ENCODE measurements at regions not wholly inside any gene's neighbourhood (a gene's known extent, or its start where the extent isn't known, plus 50 kb on each side); places are given as distances from the start of the nearest gene placed in this dataset.

- TF ChIP-seq CTCF (IDR thresholded peaks at IDR 0.05) (no peak), POLR2A (IDR thresholded peaks at IDR 0.05) (no peak)
- DNase-seq: no peak
- Histone ChIP-seq H3K9me3 (no peaks in the 10 kb centered on the region), H3K4me1 (no peaks in the 10 kb centered on the region), H3K27me3 (no peaks in the 10 kb centered on the region), H3K27ac (no peak overlapping the region), H3K36me3 (ENCODE audit: low read depth, missing control alignments) (no peaks in the 10 kb centered on the region), H3K4me3 (no peak overlapping the region)
- intact Hi-C loops (cut with DNase I; ENCODE audit: low total_unique reads): no loop called here
- WGBS, 2 donors: 81% methylated on average over 13 of the region's 13 CpGs
These were observed 183.7 kb downstream of the TEX29 start for GRCh38 chr13:111503905-111504695.

DNA sequence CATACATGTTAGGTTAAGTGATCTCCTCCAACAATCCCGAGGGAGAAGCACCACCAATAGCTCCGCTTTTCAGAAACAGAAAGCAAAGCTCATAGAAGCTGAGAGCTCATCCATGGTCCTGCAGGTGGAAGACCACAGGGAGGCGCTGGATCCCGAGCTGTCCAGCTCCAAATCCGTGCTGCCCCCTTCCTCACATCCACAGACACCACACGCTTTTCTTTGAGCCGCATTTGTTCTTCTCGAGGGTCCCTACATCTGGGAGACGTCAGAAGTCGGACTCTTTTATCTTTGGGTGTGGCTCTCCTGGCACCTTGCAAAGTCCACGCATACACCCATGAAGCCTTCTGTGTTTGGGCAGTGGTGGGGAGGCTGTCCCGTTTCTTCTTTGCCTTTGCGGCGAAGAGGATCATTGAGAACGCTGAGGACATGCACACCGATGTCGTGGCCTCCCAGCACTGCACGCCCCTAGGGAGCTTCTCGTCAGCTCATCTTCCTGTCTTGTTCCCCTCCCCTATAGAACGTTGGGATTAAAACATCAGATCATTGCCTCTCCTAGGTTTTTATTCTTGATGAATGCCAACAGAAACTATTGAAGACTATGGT, 184.8 kb downstream of the TEX29 start:
- WGBS, 2 donors: 40 to 54% methylated on average over 20 of the region's 20 CpGs
- intact Hi-C loops (cut with DNase I; ENCODE audit: low total_unique reads): no loop called here
- H3K27ac ChIP-seq: no peak overlapping the region
- no peaks in the 10 kb centered on the region for H3K4me1 ChIP-seq
- TF ChIP-seq POLR2A (IDR thresholded peaks at IDR 0.05) (no peak), CTCF (IDR thresholded peaks at IDR 0.05) (no peak)
- peak; percentile 29 for DNase-seq
- no peaks in the 10 kb centered on the region for H3K9me3 ChIP-seq
- H3K4me3 ChIP-seq: no peak overlapping the region
- H3K27me3 ChIP-seq: no peaks in the 10 kb centered on the region
- no peaks in the 10 kb centered on the region for H3K36me3 ChIP-seq (ENCODE audit: low read depth, missing control alignments)

DNA sequence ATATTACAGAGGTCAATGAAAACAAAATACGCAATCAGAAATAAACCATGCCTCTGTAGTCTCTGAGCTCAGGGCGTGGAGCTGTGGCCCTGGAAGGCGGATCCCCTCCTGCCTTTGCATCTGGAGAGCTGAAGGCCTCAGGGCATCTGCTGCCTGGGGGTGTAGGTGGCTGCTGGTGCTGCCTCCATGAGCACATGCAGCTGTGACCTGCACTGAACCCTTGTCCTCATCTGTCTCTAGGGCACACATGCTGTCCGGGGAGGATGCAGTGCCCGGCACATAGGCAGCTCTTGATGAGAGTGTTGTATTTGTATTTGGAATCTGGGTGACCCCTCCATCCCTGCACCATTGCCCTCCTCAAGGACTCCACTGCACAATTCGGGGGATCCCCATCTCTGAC, 185.7 kb downstream of the TEX29 start:
- Histone ChIP-seq H3K4me1 (no peaks in the 10 kb centered on the region), H3K4me3 (no peak overlapping the region), H3K27me3 (no peaks in the 10 kb centered on the region), H3K36me3 (ENCODE audit: low read depth, missing control alignments) (no peaks in the 10 kb centered on the region), H3K9me3 (no peaks in the 10 kb centered on the region), H3K27ac (no peak overlapping the region)
- intact Hi-C loops (cut with DNase I; ENCODE audit: low total_unique reads): no loop called here
- peak; percentile 7 for DNase-seq
- TF ChIP-seq CTCF (IDR thresholded peaks at IDR 0.05) (no peak), POLR2A (IDR thresholded peaks at IDR 0.05) (no peak)
- 68 to 87% methylated on average over 6 of the region's 6 CpGs for WGBS, 2 donors

- Histone ChIP-seq H3K4me3 (no peak overlapping the region), H3K27me3 (no peaks in the 10 kb centered on the region), H3K36me3 (ENCODE audit: low read depth, missing control alignments) (no peaks in the 10 kb centered on the region), H3K9me3 (no peaks in the 10 kb centered on the region), H3K27ac (no peak overlapping the region), H3K4me1 (no peaks in the 10 kb centered on the region)
- DNase-seq: no peak
- TF ChIP-seq CTCF (IDR thresholded peaks at IDR 0.05): no peak
- no peak for TF ChIP-seq POLR2A (IDR thresholded peaks at IDR 0.05)
- intact Hi-C loops (cut with DNase I; ENCODE audit: low total_unique reads): no loop called here
- 77 to 90% methylated on average over 6 to 7 of the region's 7 CpGs for WGBS, 2 donors
These were observed 186.2 kb downstream of the TEX29 start for GRCh38 chr13:111506621-111507020.

All from testis (tissue), 2 donors.